ENCODE measurements at regions not wholly inside any gene's neighbourhood (a gene's known extent, or its start where the extent isn't known, plus 50 kb on each side); places are given as distances from the start of the nearest gene placed in this dataset.

DNA sequence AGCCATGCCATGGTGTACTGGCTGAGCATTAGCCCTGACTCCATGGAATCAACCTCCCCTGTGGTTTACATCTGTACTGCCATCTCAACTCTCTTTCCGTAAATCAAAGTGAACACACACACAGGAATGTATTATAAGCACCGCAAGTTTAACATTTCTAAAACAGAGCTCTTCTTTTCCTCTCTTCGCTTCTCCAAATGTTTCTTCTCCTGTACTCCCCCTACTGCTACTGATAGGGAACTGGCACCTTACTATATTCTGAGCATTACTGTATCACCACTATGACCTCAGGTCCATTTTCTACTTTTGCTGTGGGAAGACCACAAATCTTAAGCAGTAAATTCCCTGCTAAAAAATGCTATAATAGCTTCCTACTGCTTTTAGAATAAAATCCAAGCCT, 101.2 kb downstream of the NUS1 start:
- WGBS (ENCODE audit: low lambda C conversion rate), result 9% methylated on average over 3 of the region's 3 CpGs
- H3K79me2 ChIP-seq (ENCODE audit: insufficient read depth), result no peaks in the 10 kb centered on the region
- ChIA-PET POLR2A (no interaction called here), CTCF (interaction anchor here (0.9 to 1.4 kb wide), 3 partner anchors 14 to 431 kb away, joined by 3 to 4 read pairs (median 4); no protein-coding TSS in a partner anchor)
- no peaks in the 10 kb centered on the region for H3K36me3 ChIP-seq (replicated peaks in 1 of 2; ENCODE audit: control insufficient read depth in 1 of 2, insufficient read depth in 2 of 2, low read length in 1 of 2)
- DNase-seq, result no peak
- H3K4me3 ChIP-seq (ENCODE audit: low read depth in 2 of 2, low read length in 1 of 2), result no peak overlapping the region
- H2AFZ ChIP-seq (ENCODE audit: low read depth), result 0 out of 2 replicates have a peak overlapping the region, but pooled peaks have one; percentile 31
- no peak overlapping the region for H3K9ac ChIP-seq
- no peak overlapping the region for H3K27ac ChIP-seq (ENCODE audit: low read depth in 2 of 2, low read length in 1 of 2)
- no peaks in the 10 kb centered on the region for H3K9me2 ChIP-seq
- no peak overlapping the region for H3K4me2 ChIP-seq
- H3F3A ChIP-seq (replicated peaks; ENCODE audit: insufficient read depth), result no peaks in the 10 kb centered on the region
- H3K4me1 ChIP-seq (ENCODE audit: control insufficient read depth in 1 of 2, insufficient read depth in 2 of 2, low read depth in 1 of 2, low read length in 1 of 2), result no peaks in the 10 kb centered on the region
- TF ChIP-seq, protein P1, sequence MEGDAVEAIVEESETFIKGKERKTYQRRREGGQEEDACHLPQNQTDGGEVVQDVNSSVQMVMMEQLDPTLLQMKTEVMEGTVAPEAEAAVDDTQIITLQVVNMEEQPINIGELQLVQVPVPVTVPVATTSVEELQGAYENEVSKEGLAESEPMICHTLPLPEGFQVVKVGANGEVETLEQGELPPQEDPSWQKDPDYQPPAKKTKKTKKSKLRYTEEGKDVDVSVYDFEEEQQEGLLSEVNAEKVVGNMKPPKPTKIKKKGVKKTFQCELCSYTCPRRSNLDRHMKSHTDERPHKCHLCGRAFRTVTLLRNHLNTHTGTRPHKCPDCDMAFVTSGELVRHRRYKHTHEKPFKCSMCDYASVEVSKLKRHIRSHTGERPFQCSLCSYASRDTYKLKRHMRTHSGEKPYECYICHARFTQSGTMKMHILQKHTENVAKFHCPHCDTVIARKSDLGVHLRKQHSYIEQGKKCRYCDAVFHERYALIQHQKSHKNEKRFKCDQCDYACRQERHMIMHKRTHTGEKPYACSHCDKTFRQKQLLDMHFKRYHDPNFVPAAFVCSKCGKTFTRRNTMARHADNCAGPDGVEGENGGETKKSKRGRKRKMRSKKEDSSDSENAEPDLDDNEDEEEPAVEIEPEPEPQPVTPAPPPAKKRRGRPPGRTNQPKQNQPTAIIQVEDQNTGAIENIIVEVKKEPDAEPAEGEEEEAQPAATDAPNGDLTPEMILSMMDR (IDR thresholded peaks at IDR 0.05), result peak; percentile 39
- no peak for TF ChIP-seq FOSL2 (IDR thresholded peaks at IDR 0.05; ENCODE audit: borderline replicate concordance, low read depth)
- H4K20me1 ChIP-seq (ENCODE audit: insufficient read depth), result no peaks in the 10 kb centered on the region
- no peaks in the 10 kb centered on the region; the same call in 1 of the 2 replicates for H3K27me3 ChIP-seq (ENCODE audit: insufficient read depth)
- H3K9me3 ChIP-seq, result no peaks in the 10 kb centered on the region

DNA sequence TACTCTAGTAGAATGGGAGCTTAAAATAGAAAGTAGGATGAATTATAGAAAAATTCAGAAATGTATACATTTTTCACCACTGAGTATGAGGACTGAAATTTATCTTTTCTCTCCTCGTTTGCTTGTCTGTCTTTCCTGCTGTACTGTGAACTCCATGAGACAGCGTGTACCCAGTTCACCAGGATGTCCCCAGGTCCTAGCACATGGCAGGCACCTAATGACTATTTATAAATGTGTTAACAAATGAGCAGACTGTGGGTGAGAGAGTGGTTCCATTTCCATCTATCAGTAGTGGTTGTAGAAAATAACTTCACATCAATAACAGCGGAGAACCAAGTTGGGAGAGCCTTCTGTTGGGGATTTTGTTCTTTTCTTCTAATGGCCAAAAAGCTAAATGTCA, 106.3 kb downstream of the NUS1 start:
- H3K4me2 ChIP-seq, result no peak overlapping the region
- ChIA-PET POLR2A (no interaction called here), CTCF (no interaction called here)
- no peaks in the 10 kb centered on the region for H3F3A ChIP-seq (replicated peaks; ENCODE audit: insufficient read depth)
- H3K9me2 ChIP-seq, result no peaks in the 10 kb centered on the region
- H3K27me3 ChIP-seq (ENCODE audit: insufficient read depth), result no peaks in the 10 kb centered on the region
- TF ChIP-seq, protein P2, sequence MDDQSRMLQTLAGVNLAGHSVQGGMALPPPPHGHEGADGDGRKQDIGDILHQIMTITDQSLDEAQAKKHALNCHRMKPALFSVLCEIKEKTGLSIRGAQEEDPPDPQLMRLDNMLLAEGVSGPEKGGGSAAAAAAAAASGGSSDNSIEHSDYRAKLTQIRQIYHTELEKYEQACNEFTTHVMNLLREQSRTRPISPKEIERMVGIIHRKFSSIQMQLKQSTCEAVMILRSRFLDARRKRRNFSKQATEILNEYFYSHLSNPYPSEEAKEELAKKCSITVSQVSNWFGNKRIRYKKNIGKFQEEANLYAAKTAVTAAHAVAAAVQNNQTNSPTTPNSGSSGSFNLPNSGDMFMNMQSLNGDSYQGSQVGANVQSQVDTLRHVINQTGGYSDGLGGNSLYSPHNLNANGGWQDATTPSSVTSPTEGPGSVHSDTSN (IDR thresholded peaks at IDR 0.05), result no peak
- no peak for TF ChIP-seq RFX5 (IDR thresholded peaks at IDR 0.05; ENCODE audit: low read length)
- TF ChIP-seq, protein P3, sequence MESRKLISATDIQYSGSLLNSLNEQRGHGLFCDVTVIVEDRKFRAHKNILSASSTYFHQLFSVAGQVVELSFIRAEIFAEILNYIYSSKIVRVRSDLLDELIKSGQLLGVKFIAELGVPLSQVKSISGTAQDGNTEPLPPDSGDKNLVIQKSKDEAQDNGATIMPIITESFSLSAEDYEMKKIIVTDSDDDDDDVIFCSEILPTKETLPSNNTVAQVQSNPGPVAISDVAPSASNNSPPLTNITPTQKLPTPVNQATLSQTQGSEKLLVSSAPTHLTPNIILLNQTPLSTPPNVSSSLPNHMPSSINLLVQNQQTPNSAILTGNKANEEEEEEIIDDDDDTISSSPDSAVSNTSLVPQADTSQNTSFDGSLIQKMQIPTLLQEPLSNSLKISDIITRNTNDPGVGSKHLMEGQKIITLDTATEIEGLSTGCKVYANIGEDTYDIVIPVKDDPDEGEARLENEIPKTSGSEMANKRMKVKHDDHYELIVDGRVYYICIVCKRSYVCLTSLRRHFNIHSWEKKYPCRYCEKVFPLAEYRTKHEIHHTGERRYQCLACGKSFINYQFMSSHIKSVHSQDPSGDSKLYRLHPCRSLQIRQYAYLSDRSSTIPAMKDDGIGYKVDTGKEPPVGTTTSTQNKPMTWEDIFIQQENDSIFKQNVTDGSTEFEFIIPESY (IDR thresholded peaks at IDR 0.05; ENCODE audit: borderline replicate concordance, low read depth), result no peak
- TF ChIP-seq TEAD4 (IDR thresholded peaks at IDR 0.05; ENCODE audit: borderline replicate concordance, insufficient read depth), result no peak
- TF ChIP-seq, protein P4, sequence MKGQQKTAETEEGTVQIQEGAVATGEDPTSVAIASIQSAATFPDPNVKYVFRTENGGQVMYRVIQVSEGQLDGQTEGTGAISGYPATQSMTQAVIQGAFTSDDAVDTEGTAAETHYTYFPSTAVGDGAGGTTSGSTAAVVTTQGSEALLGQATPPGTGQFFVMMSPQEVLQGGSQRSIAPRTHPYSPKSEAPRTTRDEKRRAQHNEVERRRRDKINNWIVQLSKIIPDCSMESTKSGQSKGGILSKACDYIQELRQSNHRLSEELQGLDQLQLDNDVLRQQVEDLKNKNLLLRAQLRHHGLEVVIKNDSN (IDR thresholded peaks at IDR 0.05; ENCODE audit: borderline replicate concordance, low read depth), result no peak
- no peak for TF ChIP-seq SIN3A (IDR thresholded peaks at IDR 0.05; ENCODE audit: borderline replicate concordance, low read depth, low read length)
- no peak for TF ChIP-seq FOXJ3 (CRISPR knock-in tag; IDR thresholded peaks at IDR 0.05)
- TF ChIP-seq, protein P1 (IDR thresholded peaks at IDR 0.05), result no peak
- TF ChIP-seq RCOR1 (IDR thresholded peaks at IDR 0.05; ENCODE audit: low read length), result no peak
- TF ChIP-seq, protein P5, sequence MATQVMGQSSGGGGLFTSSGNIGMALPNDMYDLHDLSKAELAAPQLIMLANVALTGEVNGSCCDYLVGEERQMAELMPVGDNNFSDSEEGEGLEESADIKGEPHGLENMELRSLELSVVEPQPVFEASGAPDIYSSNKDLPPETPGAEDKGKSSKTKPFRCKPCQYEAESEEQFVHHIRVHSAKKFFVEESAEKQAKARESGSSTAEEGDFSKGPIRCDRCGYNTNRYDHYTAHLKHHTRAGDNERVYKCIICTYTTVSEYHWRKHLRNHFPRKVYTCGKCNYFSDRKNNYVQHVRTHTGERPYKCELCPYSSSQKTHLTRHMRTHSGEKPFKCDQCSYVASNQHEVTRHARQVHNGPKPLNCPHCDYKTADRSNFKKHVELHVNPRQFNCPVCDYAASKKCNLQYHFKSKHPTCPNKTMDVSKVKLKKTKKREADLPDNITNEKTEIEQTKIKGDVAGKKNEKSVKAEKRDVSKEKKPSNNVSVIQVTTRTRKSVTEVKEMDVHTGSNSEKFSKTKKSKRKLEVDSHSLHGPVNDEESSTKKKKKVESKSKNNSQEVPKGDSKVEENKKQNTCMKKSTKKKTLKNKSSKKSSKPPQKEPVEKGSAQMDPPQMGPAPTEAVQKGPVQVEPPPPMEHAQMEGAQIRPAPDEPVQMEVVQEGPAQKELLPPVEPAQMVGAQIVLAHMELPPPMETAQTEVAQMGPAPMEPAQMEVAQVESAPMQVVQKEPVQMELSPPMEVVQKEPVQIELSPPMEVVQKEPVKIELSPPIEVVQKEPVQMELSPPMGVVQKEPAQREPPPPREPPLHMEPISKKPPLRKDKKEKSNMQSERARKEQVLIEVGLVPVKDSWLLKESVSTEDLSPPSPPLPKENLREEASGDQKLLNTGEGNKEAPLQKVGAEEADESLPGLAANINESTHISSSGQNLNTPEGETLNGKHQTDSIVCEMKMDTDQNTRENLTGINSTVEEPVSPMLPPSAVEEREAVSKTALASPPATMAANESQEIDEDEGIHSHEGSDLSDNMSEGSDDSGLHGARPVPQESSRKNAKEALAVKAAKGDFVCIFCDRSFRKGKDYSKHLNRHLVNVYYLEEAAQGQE (IDR thresholded peaks at IDR 0.05; ENCODE audit: low read depth, low read length), result no peak
- TF ChIP-seq FOSL2 (IDR thresholded peaks at IDR 0.05; ENCODE audit: borderline replicate concordance, low read depth), result no peak
- no peaks in the 10 kb centered on the region for H4K20me1 ChIP-seq (ENCODE audit: insufficient read depth)
- no peak overlapping the region for H2AFZ ChIP-seq (ENCODE audit: low read depth)
- 3% methylated on average over 3 of the region's 3 CpGs for WGBS (ENCODE audit: low lambda C conversion rate)
- no peaks in the 10 kb centered on the region for H3K4me1 ChIP-seq (ENCODE audit: control insufficient read depth in 1 of 2, insufficient read depth in 2 of 2, low read depth in 1 of 2, low read length in 1 of 2)
- no peaks in the 10 kb centered on the region for H3K36me3 ChIP-seq (replicated peaks in 1 of 2; ENCODE audit: control insufficient read depth in 1 of 2, insufficient read depth in 2 of 2, low read length in 1 of 2)
- no peak overlapping the region for H3K9ac ChIP-seq
- no peaks in the 10 kb centered on the region for H3K9me3 ChIP-seq
- no peak overlapping the region for H3K4me3 ChIP-seq (ENCODE audit: low read depth in 2 of 2, low read length in 1 of 2)
- no peak overlapping the region for H3K27ac ChIP-seq (ENCODE audit: low read depth in 2 of 2, low read length in 1 of 2)
- no peaks in the 10 kb centered on the region for H3K79me2 ChIP-seq (ENCODE audit: insufficient read depth)
- no peak for DNase-seq
